IPS-NIHi11 (cell line): ENCODE measurements at regions not wholly inside any gene's neighbourhood (a gene's known extent, or its start where the extent isn't known, plus 50 kb on each side); places are given as distances from the start of the nearest gene placed in this dataset.

Source experiments
- DNase-seq: peaks from one replicate; pipeline ENCODE4 v3.0.0; 2012; ENCODE audit warnings: mixed read lengths, low spot score

GRCh38 chr14:97581016-97581415 is 783.8 kb downstream of the VRK1 start:
- DNase-seq = peak; percentile 52

- no peak for DNase-seq
Observed at GRCh38 chr14:97582022-97582421, 784.8 kb downstream of the VRK1 start.

GRCh38 chr14:97584528-97584927 is 787.3 kb downstream of the VRK1 start:
- peak; percentile 50 for DNase-seq

- no peak for DNase-seq
Observed at GRCh38 chr14:97592341-97592980, 795.3 kb downstream of the VRK1 start.

GRCh38 chr14:97594306-97594705 is 797.1 kb downstream of the VRK1 start:
- no peak for DNase-seq

DNA sequence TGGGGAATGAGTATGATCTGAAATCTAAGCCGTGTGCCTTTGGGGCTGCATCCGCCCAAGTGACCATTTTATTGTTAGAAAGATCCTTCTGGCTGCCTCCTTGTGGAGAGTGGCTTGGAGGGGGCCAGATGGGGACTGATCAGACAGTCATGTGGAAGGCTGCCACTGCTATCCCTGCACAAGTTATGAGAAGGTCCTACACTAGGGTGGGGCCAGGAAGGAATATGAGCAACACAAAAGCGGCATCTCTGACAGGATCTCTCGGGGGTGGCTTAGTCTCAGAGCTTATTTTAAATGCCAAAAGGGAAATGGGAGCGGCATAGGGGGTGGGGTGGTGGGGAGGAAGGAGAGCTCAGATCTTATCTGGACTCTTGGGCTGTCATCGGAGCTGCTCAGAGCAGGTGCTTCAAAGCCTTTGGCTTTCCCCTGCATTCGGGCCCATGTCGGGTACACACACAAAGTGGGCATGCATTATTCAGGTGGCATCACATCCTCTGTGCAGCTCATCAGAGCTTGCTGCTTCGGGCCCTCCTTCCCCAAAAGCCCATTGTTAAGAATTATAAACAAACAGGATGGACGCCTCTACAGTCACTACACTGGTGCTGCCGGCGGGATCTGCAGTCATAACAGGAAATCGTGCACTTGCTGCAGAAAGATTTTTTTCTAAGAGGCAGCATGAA is 805.4 kb downstream of the VRK1 start:
- no peak for DNase-seq

- no peak for DNase-seq
Observed at GRCh38 chr14:97603201-97603600, 806.0 kb downstream of the VRK1 start.

- DNase-seq = no peak
Observed at GRCh38 chr14:97604731-97605130, 807.5 kb downstream of the VRK1 start.

DNA sequence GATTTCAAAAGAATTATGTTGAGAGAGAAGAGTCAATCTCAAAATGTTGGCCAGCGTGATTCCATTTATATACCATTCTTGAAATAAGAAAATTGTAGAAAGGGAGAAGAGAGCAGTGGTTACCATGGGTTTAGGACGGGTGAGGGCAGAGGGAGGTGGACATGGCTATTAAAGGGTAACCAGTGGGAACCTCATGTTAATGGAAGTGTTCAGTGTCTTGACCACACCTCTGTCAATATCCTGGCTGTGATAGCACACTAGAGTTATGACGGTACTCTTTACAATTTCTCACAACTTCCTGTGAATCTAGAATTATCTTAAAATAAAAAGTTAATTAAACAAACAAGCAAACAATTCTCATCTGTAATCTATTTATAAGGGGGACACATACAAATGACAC is 821.2 kb downstream of the VRK1 start:
- DNase-seq = no peak

GRCh38 chr14:97618917-97619690 is 821.9 kb downstream of the VRK1 start:
- DNase-seq = no peak

DNA sequence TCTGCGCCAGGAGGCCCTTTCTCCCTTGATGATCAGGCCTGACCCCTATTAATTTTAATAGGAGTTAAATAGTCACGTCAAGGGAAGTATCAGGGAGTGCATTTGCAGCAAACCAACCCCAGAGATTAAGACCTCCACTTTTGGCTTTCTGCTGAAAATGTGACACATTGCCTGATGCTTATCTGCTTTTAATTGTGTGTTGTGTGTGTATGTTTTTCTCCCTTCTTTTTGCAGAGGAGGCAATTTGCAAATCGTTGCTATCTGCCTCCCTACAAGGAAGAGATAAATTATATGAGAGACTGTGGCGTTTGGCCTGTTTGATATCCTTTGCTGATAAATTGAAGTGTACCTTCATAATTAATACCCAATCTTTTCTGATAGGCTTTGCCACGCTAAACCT is 822.9 kb downstream of the VRK1 start:
- DNase-seq = no peak

DNA sequence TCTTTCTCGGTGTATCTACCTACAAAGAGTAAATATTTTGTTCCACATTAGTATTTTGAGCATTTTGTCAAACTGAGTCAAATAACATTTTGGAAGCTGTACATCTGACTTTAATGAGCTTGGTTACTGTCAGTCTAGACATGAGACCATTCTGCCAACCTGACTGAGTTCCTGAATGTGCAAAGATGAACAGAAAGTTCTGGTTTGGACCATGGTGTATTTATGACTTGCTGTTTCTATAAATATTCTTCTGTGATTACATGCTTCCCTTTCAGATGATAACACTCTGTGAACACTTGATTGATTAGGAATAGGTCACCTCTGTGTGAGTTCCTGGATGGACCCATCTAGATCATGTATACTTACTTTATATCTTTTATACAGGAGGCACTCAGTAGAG is 827.8 kb downstream of the VRK1 start:
- DNase-seq = no peak

GRCh38 chr14:97625477-97625876 is 828.3 kb downstream of the VRK1 start:
- no peak for DNase-seq

DNA sequence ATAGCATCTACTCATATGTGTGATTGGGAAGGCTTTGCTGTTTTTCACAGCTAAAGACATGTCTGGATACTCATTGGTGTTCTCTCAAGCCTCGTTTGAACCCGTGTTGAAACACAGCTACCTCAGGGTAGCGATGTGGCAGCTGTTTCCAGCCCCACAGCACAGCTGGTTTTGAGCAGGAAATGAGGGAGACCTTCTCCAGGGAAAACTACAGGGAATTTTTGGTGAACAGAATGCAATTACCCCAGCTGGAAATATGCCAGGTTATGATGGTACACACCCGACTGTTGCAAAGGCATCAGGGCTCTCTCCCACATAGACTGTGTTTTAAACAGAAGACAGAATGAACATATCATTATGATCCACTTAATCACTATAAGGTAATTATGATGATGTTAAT is 828.9 kb downstream of the VRK1 start:
- DNase-seq = no peak

DNA sequence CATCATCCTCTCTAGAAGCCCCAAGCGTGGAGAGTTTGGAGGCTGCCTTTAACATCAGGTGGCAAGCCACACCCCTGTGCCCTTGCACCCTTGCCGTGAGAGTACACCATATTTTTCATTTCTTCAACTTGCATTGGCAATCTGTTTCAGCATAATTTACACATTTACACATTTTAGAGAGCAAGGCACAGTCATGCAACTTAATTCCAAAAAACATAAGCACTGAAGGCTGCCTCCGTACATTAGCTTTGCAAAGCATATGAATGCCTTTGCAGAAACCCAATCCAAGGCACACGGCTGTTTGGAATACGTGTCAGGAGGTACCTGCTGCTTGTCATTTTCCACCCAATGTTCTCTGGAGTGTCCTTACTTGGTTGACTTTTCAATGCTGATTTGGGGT is 833.1 kb downstream of the VRK1 start:
- DNase-seq = no peak

- DNase-seq = no peak
Observed at GRCh38 chr14:97633131-97633738, 836.1 kb downstream of the VRK1 start.

DNA sequence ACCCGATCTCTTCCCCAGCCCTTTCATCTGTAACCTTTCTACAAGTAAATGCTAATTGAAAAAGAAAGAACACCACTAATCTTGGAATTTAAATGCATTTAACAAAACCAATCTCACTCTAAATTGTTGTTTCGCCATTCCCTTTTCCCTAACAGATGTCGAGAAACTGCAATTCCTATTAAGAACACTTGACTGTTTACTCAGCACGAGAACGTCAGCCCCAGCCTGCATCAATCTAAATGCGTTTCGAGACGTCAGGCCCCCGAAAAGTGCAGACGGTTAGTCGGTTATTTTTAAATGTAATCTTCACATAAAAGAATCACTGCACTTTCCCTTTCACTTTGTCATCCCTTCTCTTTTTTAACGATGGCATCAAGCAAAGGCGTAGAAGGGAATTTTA is 837.6 kb downstream of the VRK1 start:
- no peak for DNase-seq

- no peak for DNase-seq
Observed at GRCh38 chr14:97638864-97639263, 841.7 kb downstream of the VRK1 start.

DNA sequence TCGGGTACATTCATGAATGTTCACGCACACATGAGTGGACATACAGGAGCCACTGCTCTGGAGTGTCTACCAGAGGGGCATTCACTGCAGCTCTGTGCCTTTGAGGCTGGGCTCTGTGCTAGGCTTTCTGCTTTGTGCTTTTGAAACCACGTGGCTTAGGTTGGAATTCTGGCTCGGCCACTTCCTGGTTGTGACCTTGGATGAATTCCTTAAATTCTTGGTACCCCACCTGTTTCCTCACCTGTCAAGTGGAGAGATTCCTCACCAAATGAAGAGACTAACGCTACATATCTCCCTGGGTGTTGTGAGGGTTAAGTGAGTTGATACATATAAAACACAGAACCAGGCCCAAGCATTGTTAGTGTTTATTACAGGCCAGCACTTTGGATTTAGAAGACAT is 842.8 kb downstream of the VRK1 start:
- no peak for DNase-seq

DNA sequence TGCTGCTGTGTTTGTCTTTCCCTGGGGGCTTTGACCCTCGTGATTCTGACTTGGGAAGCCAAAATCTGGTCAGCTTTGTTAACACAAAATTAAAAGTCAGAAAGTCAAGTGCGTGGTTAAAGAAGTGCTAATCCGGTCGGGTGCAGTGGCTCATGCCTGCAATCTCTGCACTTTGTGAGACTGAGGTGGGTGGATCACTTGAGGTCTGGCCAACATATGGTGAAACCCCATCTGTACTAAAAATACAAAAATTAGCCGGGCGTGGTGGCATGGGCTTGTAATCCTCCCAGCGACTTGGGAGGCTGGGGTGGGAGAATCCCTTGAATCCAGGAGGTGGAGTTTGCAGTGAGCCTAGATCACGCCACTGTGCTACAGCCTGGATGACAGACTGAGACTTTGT is 844.6 kb downstream of the VRK1 start:
- DNase-seq = no peak

DNA sequence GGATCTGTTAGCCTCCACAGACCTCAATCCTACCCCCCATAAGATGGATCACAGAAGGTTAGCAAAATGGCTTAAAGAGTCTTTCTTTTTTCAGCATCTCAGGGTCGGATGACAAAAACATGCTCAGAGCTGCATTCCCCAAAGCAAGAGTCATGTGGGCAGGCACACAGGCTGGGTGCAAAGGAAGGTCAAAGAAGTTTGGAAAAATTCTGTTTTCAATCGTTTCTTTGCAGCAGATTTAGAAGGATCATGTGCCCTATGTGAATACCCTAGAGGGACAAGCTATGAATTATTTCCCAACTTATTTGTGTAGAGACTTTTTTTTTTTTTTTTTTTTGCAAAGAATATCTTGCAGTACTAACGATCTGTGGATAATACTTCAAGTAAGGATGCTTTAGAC is 845.4 kb downstream of the VRK1 start:
- no peak for DNase-seq

DNA sequence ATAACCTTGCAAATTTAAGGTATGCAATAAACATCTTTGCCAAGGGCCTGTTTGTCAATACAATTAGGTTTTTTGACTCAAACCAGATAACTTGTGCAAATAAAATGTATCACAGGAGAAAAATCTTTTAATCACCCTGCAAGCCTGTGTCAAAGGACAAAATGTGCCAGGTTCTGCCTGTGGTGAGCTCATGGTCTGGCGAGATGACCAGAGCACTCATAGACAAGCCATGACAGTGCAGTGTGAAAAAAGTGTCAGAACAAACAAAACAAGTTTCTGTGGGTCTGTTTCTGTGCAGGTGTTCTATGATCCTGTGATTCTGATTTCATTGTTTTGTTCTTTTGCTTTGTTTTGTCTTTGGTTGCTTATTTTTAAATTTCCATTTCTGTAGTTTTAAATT is 847.2 kb downstream of the VRK1 start:
- no peak for DNase-seq

GRCh38 chr14:97649752-97650151 is 852.6 kb downstream of the VRK1 start:
- DNase-seq = no peak
